HCT116 (cell line): ENCODE measurements at regions not wholly inside any gene's neighbourhood (a gene's known extent, or its start where the extent isn't known, plus 50 kb on each side); places are given as distances from the start of the nearest gene placed in this dataset.
"Not testable (repeated sequence)": the region's sequence is repeated elsewhere in the genome, so short reads cannot be mapped to it uniquely, and the experiment has no call there.

Source experiments
- ATAC-seq: fragments of 200-7000 bp; cut with Tn5 transposase; 2 replicates; pipeline ENCODE4 v1.9.1; 2020; ENCODE audit warnings: mild to moderate bottlenecking, moderate library complexity
- BruUV-seq: library from RNA; stranded (reverse); fragments of 400-500 nt; replicated peaks from 2 replicates; lab custom pipeline; 2021; lab: Mats Ljungman, UMichigan
- CTCF ChIA-PET: fragments of 300-600 bp; sonication (Branson Sonifier 250); formaldehyde crosslinking; loops from one replicate; lab custom pipeline; 2021; ENCODE audit warnings: antibody characterized with exemption; lab: Charles Lee
- POLR2A ChIA-PET: fragments of 300-600, 350-600 bp; sonication (Branson Sonifier 250); formaldehyde crosslinking; loops from one replicate; lab custom pipeline; 2021; ENCODE audit warnings: antibody characterized with exemption; lab: Charles Lee
- RAD21 ChIA-PET, 2 experiments: fragments of 300-600 bp; sonication (Branson Sonifier 250); formaldehyde crosslinking; loops; one replicate each; lab custom pipeline; 2023; ENCODE audit warnings: low total read pairs in 2 of 2; ENCODE audit not compliant: uncharacterized antibody in 2 of 2, unreplicated experiment in 2 of 2, low non-redundant PET in 1 of 2; lab: Charles Lee
- DNase-seq: peaks from one replicate; pipeline ENCODE4 v3.0.0-alpha.2; 2010; ENCODE audit warnings: low read depth, low spot score
- H2AFZ ChIP-seq: fragments of 200-600 bp; shearing (Covaris generic), sonication (generic); 2 replicates; pipeline ENCODE4 v1.6.1; 2017; ENCODE audit warnings: low read depth, mixed run types, mixed read lengths, antibody characterized with exemption, low read length; ENCODE audit not compliant: poor library complexity, severe bottlenecking
- H3K27ac ChIP-seq: 2 replicates; pipeline ENCODE4 v1.5.1; 2012; ENCODE audit warnings: low read depth, low read length
- H3K27me3 ChIP-seq: fragments of 200-600 bp; sonication (generic); 2 replicates; pipeline ENCODE4 v1.6.1; 2016; ENCODE audit warnings: mixed run types, low read length, mixed read lengths; ENCODE audit not compliant: insufficient read depth
- H3K36me3 ChIP-seq, 2 experiments: fragments of 200-500 bp in 1 of 2; fragments of 200-600 bp in 1 of 2; sonication (Bioruptor generic) in 1 of 2; sonication (generic) in 1 of 2; 2 replicates each; pipeline versions ENCODE4 v1.5.1 to v1.6.1; 2014 to 2016; ENCODE audit warnings: low read length in 2 of 2, inconsistent platforms in 1 of 2, mixed read lengths in 1 of 2, mixed run types in 1 of 2; ENCODE audit not compliant: insufficient read depth in 2 of 2, control insufficient read depth in 1 of 2
- H3K4me1 ChIP-seq, 2 experiments: fragments of 200-600 bp in 1 of 2; sonication (generic) in 1 of 2; 2 replicates each; pipeline versions ENCODE4 v1.5.1 to v1.6.1; 2012 to 2017; ENCODE audit warnings: low read length in 2 of 2, inconsistent platforms in 1 of 2, mild to moderate bottlenecking in 1 of 2, mixed read lengths in 1 of 2, mixed run types in 1 of 2, moderate library complexity in 1 of 2; ENCODE audit not compliant: insufficient read depth in 2 of 2, control insufficient read depth in 1 of 2
- H3K4me2 ChIP-seq: fragments of 200-600 bp; sonication (generic); 2 replicates; pipeline ENCODE4 v1.6.1; 2017; ENCODE audit warnings: mixed run types, low read length, mixed read lengths
- H3K4me3 ChIP-seq, 2 experiments: fragments of 200-600 bp in 1 of 2; sonication (generic) in 1 of 2; replicated peaks in 1 of 2; 2 replicates each; pipeline ENCODE4 v1.5.1; 2011 to 2016; ENCODE audit warnings: low read length in 2 of 2, control low read depth in 1 of 2, low read depth in 1 of 2, mild to moderate bottlenecking in 1 of 2, mixed read lengths in 1 of 2, mixed run types in 1 of 2
- H3K79me2 ChIP-seq: fragments of 200-600 bp; sonication (generic); 2 replicates; pipeline ENCODE4 v1.6.1; 2017; ENCODE audit warnings: mild to moderate bottlenecking, mixed run types, low read length, moderate library complexity, mixed read lengths; ENCODE audit not compliant: insufficient read depth
- H3K9ac ChIP-seq: fragments of 200-600 bp; sonication (generic); 2 replicates; pipeline ENCODE4 v1.6.1; 2016; ENCODE audit warnings: low read length, mixed read lengths
- H3K9me2 ChIP-seq: fragments of 200-600 bp; sonication (generic), shearing (Covaris generic); 2 replicates; pipeline ENCODE4 v1.6.1; 2017; ENCODE audit warnings: mixed run types, mild to moderate bottlenecking, moderate library complexity; ENCODE audit not compliant: insufficient read depth
- H3K9me3 ChIP-seq, 2 experiments: fragments of 200-500 bp in 1 of 2; fragments of 200-600 bp in 1 of 2; sonication (Bioruptor generic) in 1 of 2; sonication (generic) in 1 of 2; 2 replicates each; pipeline ENCODE4 v1.6.1; 2014 to 2017; ENCODE audit warnings: low read length in 2 of 2, mixed read lengths in 2 of 2, inconsistent platforms in 1 of 2, low read depth in 1 of 2, mild to moderate bottlenecking in 1 of 2, mixed run types in 1 of 2, moderate library complexity in 1 of 2; ENCODE audit not compliant: control insufficient read depth in 1 of 2, insufficient read depth in 1 of 2
- H4K20me1 ChIP-seq: fragments of 200-600 bp; sonication (generic), shearing (Covaris generic); 2 replicates; pipeline ENCODE4 v1.6.1; 2017; ENCODE audit warnings: mixed run types, mild to moderate bottlenecking, moderate library complexity; ENCODE audit not compliant: insufficient read depth
- ATF3 ChIP-seq: IDR thresholded peaks from 2 replicates; pipeline ENCODE4 v1.6.1; 2012
- CBX3 ChIP-seq: IDR thresholded peaks from 2 replicates; pipeline ENCODE4 v1.6.1; 2012; ENCODE audit warnings: low read depth
- CEBPB ChIP-seq: IDR thresholded peaks from 2 replicates; pipeline ENCODE4 v1.6.1; 2012; ENCODE audit warnings: low read depth
- CTCF ChIP-seq, 3 experiments: fragments of 200-600 bp in 1 of 3; sonication (generic) in 1 of 3; IDR thresholded peaks in 2 of 3; conservative IDR thresholded peaks in 1 of 3; 2 replicates each; pipeline ENCODE4 v1.5.1; 2012 to 2017; ENCODE audit warnings: low read depth in 2 of 3, low read length in 2 of 3, antibody characterized with exemption in 1 of 3, borderline replicate concordance in 1 of 3, control low read depth in 1 of 3, mild to moderate bottlenecking in 1 of 3, mixed read lengths in 1 of 3, mixed run types in 1 of 3, moderate library complexity in 1 of 3; ENCODE audit not compliant: insufficient read depth in 1 of 3
- EGR1 ChIP-seq: IDR thresholded peaks from 2 replicates; pipeline ENCODE4 v1.6.1; 2012; ENCODE audit warnings: low read depth
- ELF1 ChIP-seq: IDR thresholded peaks from 2 replicates; pipeline ENCODE4 v1.6.1; 2012; ENCODE audit warnings: low read depth, borderline replicate concordance
- EZH2 ChIP-seq: fragments of 200-600 bp; sonication (generic); IDR thresholded peaks from 2 replicates; pipeline ENCODE4 v1.6.1; 2017; ENCODE audit warnings: antibody characterized with exemption, mixed run types
- EZH2phosphoT487 ChIP-seq: fragments of 200-600 bp; IDR thresholded peaks from 2 replicates; pipeline ENCODE4 v1.6.1; 2018; ENCODE audit warnings: antibody characterized with exemption, borderline replicate concordance
- JUND ChIP-seq: IDR thresholded peaks from 2 replicates; pipeline ENCODE4 v1.6.1; 2012
- MAX ChIP-seq: IDR thresholded peaks from 2 replicates; pipeline ENCODE4 v1.6.1; 2012
- POLR2A ChIP-seq: IDR thresholded peaks from 2 replicates; pipeline ENCODE4 v1.7.0; 2011; ENCODE audit warnings: borderline replicate concordance; ENCODE audit not compliant: insufficient read depth, insufficient read length; ENCODE audit errors: extremely low read depth
- POLR2AphosphoS5 ChIP-seq: IDR thresholded peaks from 2 replicates; pipeline ENCODE4 v1.6.1; 2011; ENCODE audit warnings: mild to moderate bottlenecking, low read depth, low read length, moderate library complexity
- SIN3A ChIP-seq: IDR thresholded peaks from 2 replicates; pipeline ENCODE4 v1.6.1; 2012; ENCODE audit warnings: low read depth
- TCF7L2 ChIP-seq: IDR thresholded peaks from 2 replicates; pipeline ENCODE4 v1.7.0; 2011; ENCODE audit warnings: borderline replicate concordance, inconsistent platforms; ENCODE audit not compliant: insufficient read depth, insufficient read length; ENCODE audit errors: extremely low read depth
- YY1 ChIP-seq: IDR thresholded peaks from 2 replicates; pipeline ENCODE4 v1.6.1; 2011; ENCODE audit warnings: low read length, low read depth, moderate library complexity, mild to moderate bottlenecking; ENCODE audit not compliant: insufficient replicate concordance; ENCODE audit errors: extremely low read depth
- ZFX ChIP-seq: fragments of 450-650 bp; IDR thresholded peaks from 2 replicates; pipeline ENCODE4 v1.6.1; 2017
- ZNF274 ChIP-seq: fragments of 200-500 bp; sonication (Bioruptor generic); IDR thresholded peaks from 2 replicates; pipeline ENCODE4 v1.6.1; 2014; ENCODE audit warnings: mild to moderate bottlenecking, low read depth, low read length, inconsistent platforms
- intact Hi-C: fragments of 100-400 bp; cut with micrococcal nuclease; formaldehyde crosslinking; loops from 2 replicates; pipeline ENCODE4 v1.10.0; 2022

GRCh38 chr14:82987502-82988124 lies 1454.0 kb upstream of the SEL1L start:
- intact Hi-C loops: no loop called here

GRCh38 chr14:82994547-82994946 lies 1460.9 kb upstream of the SEL1L start:
- H3K9ac ChIP-seq, intact Hi-C loops, H3K4me3 ChIP-seq, H4K20me1 ChIP-seq, DNase-seq, H3K79me2 ChIP-seq, H3K4me2 ChIP-seq, H3K4me1 ChIP-seq, H3K9me2 ChIP-seq, POLR2A ChIA-PET, H3K36me3 ChIP-seq, ATAC-seq, BruUV-seq, H2AFZ ChIP-seq, CTCF ChIA-PET, H3K27me3 ChIP-seq, RAD21 ChIA-PET, H3K27ac ChIP-seq: not testable (repeated sequence)
- H3K9me3 ChIP-seq: peaks cover 0 to 15% of the 10 kb centered on the region in 2 experiments; a peak in 2 of 4 replicates

More at GRCh38 chr14:82987502-82988124, 1454.0 kb upstream of the SEL1L start:
- no peaks in the 10 kb centered on the region for H4K20me1 ChIP-seq
- H3K79me2 ChIP-seq: no peaks in the 10 kb centered on the region
- H2AFZ ChIP-seq: no peak overlapping the region
- ChIA-PET POLR2A (no interaction called here), RAD21 (no interaction called here), CTCF (no interaction called here)
- H3K27ac ChIP-seq: no peak overlapping the region
- no peaks in the 10 kb centered on the region for H3K4me1 ChIP-seq
- ATAC-seq: no peak
- no peak overlapping the region for H3K4me3 ChIP-seq
- no peak overlapping the region for H3K9ac ChIP-seq
- H3K27me3 ChIP-seq: no peaks in the 10 kb centered on the region
- no peaks in the 10 kb centered on the region for H3K36me3 ChIP-seq
- no peak overlapping the region for H3K4me2 ChIP-seq
- H3K9me3 ChIP-seq: peaks cover 8 to 10% of the 10 kb centered on the region in 2 experiments; a peak in 3 of 4 replicates
- DNase-seq: no peak
- H3K9me2 ChIP-seq: no peaks in the 10 kb centered on the region
- BruUV-seq: no TSS peak
- no peak for TF ChIP-seq EZH2phosphoT487
- TF ChIP-seq ATF3: no peak
- no peak for TF ChIP-seq ZFX
- TF ChIP-seq EGR1: no peak
- no peak for TF ChIP-seq JUND
- TF ChIP-seq EZH2: no peak
- no peak for TF ChIP-seq SIN3A
- TF ChIP-seq MAX: no peak
- TF ChIP-seq ZNF274: no peak
- no peak for TF ChIP-seq YY1
- no peak for TF ChIP-seq CEBPB
- TF ChIP-seq POLR2AphosphoS5: no peak
- TF ChIP-seq CBX3: no peak
- no peak for TF ChIP-seq CTCF (IDR thresholded peaks at IDR 0.05 in 2 of 3, conservative IDR thresholded peaks at IDR 0.05 in 1 of 3; ENCODE audit: borderline replicate concordance in 1 of 3, insufficient read depth in 1 of 3, low read depth in 2 of 3, low read length in 2 of 3)
- no peak for TF ChIP-seq POLR2A
- no peak for TF ChIP-seq TCF7L2
- TF ChIP-seq ELF1: no peak
